Kidney epithelial cell (primary cell): ENCODE measurements at regions not wholly inside any gene's neighbourhood (a gene's known extent, or its start where the extent isn't known, plus 50 kb on each side); places are given as distances from the start of the nearest gene placed in this dataset.

Experiments used
- DNase-seq: peaks from one replicate; pipeline ENCODE4 v3.0.0-alpha.2; 2010; ENCODE audit warnings: low read depth
- H3K27me3 ChIP-seq: 2 replicates; pipeline ENCODE4 v1.6.0; 2011; ENCODE audit warnings: low read length; ENCODE audit not compliant: control insufficient read depth, insufficient read depth
- H3K36me3 ChIP-seq: 2 replicates; pipeline ENCODE4 v1.5.1; 2011; ENCODE audit warnings: low read length; ENCODE audit not compliant: control insufficient read depth, insufficient read depth
- H3K4me3 ChIP-seq: 2 replicates; pipeline ENCODE4 v1.5.1; 2011; ENCODE audit warnings: low read depth, mild to moderate bottlenecking, control low read depth, low read length
- TF ChIP-seq, protein P1 (sequence below): IDR thresholded peaks from 2 replicates; pipeline ENCODE4 v1.5.1; 2011; ENCODE audit warnings: mild to moderate bottlenecking, moderate library complexity, low read length, control low read depth, inconsistent platforms; ENCODE audit not compliant: insufficient read depth, poor library complexity, severe bottlenecking

GRCh38 chr1:189619682-189620332 lies 857.9 kb downstream of the BRINP3 start:
- no peaks in the 10 kb centered on the region for H3K36me3 ChIP-seq
- H3K4me3 ChIP-seq = no peak overlapping the region
- DNase-seq = peak; percentile 85
- H3K27me3 ChIP-seq = no peaks in the 10 kb centered on the region
- TF ChIP-seq, protein P1, sequence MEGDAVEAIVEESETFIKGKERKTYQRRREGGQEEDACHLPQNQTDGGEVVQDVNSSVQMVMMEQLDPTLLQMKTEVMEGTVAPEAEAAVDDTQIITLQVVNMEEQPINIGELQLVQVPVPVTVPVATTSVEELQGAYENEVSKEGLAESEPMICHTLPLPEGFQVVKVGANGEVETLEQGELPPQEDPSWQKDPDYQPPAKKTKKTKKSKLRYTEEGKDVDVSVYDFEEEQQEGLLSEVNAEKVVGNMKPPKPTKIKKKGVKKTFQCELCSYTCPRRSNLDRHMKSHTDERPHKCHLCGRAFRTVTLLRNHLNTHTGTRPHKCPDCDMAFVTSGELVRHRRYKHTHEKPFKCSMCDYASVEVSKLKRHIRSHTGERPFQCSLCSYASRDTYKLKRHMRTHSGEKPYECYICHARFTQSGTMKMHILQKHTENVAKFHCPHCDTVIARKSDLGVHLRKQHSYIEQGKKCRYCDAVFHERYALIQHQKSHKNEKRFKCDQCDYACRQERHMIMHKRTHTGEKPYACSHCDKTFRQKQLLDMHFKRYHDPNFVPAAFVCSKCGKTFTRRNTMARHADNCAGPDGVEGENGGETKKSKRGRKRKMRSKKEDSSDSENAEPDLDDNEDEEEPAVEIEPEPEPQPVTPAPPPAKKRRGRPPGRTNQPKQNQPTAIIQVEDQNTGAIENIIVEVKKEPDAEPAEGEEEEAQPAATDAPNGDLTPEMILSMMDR = peak; percentile 28

DNA sequence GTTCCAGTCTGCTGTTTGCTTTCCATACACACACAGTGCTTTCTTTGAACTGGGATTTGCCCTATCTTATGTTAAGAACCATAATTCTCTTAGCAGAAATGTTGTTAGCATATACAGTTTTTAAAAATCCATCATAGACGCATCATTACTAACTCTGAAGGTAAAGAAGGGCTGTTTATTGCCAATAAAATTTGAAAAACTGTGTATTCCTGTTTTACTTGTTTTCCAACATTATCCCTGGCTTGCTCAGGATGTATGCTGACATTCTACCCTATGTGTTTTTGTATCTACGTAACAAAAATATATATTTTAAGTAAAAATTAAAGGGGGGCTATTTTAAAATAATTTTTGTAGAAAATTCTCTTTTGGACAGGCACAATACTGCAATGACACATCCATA lies 857.2 kb downstream of the BRINP3 start:
- TF ChIP-seq, protein P1 = no peak
- no peaks in the 10 kb centered on the region for H3K36me3 ChIP-seq
- no peak for DNase-seq
- no peaks in the 10 kb centered on the region for H3K27me3 ChIP-seq
- no peak overlapping the region for H3K4me3 ChIP-seq

DNA sequence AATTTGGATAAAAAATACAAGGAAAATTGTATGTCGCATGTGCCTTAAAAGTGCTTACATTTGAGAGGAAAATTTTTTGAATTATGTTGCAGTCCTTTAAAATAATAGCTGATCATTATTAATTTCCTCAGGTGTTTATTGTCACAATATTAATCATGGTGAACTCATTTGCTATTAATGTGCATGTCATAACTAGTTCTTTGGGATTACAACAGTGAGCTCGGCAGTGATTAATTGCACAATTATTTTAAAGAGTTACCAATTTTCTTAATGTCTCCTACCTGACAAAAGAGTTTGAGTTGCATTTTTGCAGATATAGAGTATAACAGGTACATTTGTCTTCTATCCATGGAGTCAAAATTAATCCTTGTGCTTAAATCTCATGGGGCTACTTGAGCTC lies 854.3 kb downstream of the BRINP3 start:
- TF ChIP-seq, protein P1 = no peak
- no peaks in the 10 kb centered on the region for H3K27me3 ChIP-seq
- H3K36me3 ChIP-seq = no peaks in the 10 kb centered on the region
- DNase-seq = no peak
- H3K4me3 ChIP-seq = no peak overlapping the region

GRCh38 chr1:189627427-189627826 lies 850.2 kb downstream of the BRINP3 start:
- TF ChIP-seq, protein P1 = no peak
- Histone ChIP-seq H3K36me3 (no peaks in the 10 kb centered on the region), H3K4me3 (no peak overlapping the region), H3K27me3 (no peaks in the 10 kb centered on the region)
- no peak for DNase-seq

DNA sequence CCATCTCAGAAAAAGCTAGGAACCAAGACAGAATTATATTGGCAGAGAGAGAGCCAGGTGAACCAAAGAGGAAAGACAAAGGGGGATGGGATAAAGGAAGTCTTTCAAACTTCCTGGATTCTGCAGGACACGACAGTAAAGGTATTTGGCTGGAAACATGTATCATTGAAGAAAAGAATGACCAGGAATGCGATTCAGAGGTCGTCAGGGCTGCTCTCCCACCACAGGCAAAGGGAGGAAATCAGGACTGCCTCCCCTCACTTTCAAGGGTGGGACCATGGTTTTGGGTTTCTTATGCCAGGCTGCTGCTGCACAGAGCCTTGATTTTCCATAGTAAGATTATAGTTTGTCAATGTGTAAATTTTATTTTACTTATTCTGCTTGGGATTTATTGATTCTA lies 848.8 kb downstream of the BRINP3 start:
- H3K4me3 ChIP-seq = no peak overlapping the region
- DNase-seq = no peak
- H3K27me3 ChIP-seq = no peaks in the 10 kb centered on the region
- TF ChIP-seq, protein P1 = no peak
- H3K36me3 ChIP-seq = no peaks in the 10 kb centered on the region

GRCh38 chr1:189633658-189634057 lies 844.0 kb downstream of the BRINP3 start:
- TF ChIP-seq, protein P1 = no peak
- no peaks in the 10 kb centered on the region for H3K36me3 ChIP-seq
- no peak for DNase-seq
- no peak overlapping the region for H3K4me3 ChIP-seq
- no peaks in the 10 kb centered on the region for H3K27me3 ChIP-seq
